Astrocyte of the spinal cord (primary cell): ENCODE measurements at regions not wholly inside any gene's neighbourhood (a gene's known extent, or its start where the extent isn't known, plus 50 kb on each side); places are given as distances from the start of the nearest gene placed in this dataset.
A peak's percentile ranks its signal among the peaks of the same experiment; 100 is the strongest.
"Not testable (repeated sequence)": the region's sequence is repeated elsewhere in the genome, so short reads cannot be mapped to it uniquely, and the experiment has no call there.

Source experiments
- DNase-seq: peaks from one replicate; pipeline ENCODE4 v3.0.0; 2011; ENCODE audit warnings: low read depth, low spot score
- H3K4me3 ChIP-seq: 2 replicates; pipeline ENCODE4 v1.5.1; 2011; ENCODE audit warnings: low read depth, mild to moderate bottlenecking, low read length, moderate library complexity
- CTCF ChIP-seq: IDR thresholded peaks from 2 replicates; pipeline ENCODE4 v1.5.1; 2012; ENCODE audit warnings: low read depth, mild to moderate bottlenecking, low read length, inconsistent platforms
- in situ Hi-C: cut with HindIII; loops from 2 replicates; pipeline ENCODE4 v1.10.0; 2017; ENCODE audit warnings: low sequenced_read_pairs

DNA sequence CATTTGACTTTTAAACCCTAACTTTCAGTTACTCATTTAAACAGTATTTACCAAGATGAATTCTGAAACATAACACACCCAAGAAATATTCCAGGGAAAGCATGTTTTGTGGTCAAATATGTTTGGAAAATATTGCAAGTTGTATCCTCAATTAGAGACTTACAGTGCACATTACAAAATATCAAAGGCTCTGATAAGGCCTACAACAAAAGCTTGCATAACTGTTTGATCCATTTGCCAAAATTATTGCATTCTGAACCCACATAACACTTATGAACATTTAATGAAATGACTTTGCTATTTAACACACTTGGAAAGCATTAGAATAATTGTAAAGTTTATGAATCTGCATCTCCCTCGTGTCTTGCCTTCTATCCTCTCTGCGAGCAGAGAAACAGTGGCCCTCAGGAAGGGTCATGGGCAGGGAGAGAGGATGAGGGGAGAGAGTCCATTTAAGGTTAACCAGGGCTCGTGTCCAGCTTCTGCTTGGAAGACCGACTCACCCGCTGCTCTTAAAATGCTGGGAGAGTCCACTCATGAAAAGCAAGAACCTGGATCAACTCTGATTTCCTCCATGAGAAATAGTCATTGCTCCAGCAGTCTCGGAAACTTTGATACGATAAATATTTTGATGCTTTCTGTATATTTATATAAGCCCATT lies 408.2 kb upstream of the ZMIZ1 start:
- no peak for TF ChIP-seq CTCF
- H3K4me3 ChIP-seq: no peak overlapping the region
- in situ Hi-C loops: no loop called here
- DNase-seq: no peak

DNA sequence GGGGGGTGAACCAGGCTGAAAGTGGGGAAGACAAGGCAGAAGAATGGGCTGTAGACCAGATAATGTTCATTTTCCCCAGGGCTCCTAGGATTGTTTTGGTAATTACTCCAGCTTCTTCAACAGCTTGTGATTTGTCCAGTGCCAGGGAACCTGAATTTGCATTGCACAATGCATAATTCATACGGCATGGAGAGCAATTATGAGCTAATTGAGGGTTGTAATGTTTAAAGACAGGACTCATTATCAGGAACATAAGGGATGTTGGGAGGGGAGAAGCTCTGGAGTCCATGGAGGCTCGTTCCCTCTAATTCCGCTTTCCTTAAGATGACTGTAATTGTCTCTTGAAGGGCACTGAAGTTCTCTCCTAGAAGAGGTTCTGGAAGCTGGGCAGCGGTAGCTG lies 405.0 kb upstream of the ZMIZ1 start:
- no peak overlapping the region for H3K4me3 ChIP-seq
- no peak for DNase-seq
- TF ChIP-seq CTCF: no peak
- in situ Hi-C loops: no loop called here

- no peak overlapping the region for H3K4me3 ChIP-seq
- in situ Hi-C loops: no loop called here
- no peak for DNase-seq
These were observed 403.7 kb upstream of the ZMIZ1 start for GRCh38 chr10:78664929-78665553.

GRCh38 chr10:78672918-78673317 lies 395.8 kb upstream of the ZMIZ1 start:
- DNase-seq: peak; percentile 56
- H3K4me3 ChIP-seq: no peak overlapping the region
- in situ Hi-C loops: no loop called here
- TF ChIP-seq CTCF: no peak

More at GRCh38 chr10:78664929-78665553, 403.7 kb upstream of the ZMIZ1 start:
- TF ChIP-seq CTCF: peak; percentile 53

- H3K4me3 ChIP-seq, in situ Hi-C loops, DNase-seq: not testable (repeated sequence)
These were observed 387.6 kb upstream of the ZMIZ1 start for GRCh38 chr10:78681141-78681540.

DNA sequence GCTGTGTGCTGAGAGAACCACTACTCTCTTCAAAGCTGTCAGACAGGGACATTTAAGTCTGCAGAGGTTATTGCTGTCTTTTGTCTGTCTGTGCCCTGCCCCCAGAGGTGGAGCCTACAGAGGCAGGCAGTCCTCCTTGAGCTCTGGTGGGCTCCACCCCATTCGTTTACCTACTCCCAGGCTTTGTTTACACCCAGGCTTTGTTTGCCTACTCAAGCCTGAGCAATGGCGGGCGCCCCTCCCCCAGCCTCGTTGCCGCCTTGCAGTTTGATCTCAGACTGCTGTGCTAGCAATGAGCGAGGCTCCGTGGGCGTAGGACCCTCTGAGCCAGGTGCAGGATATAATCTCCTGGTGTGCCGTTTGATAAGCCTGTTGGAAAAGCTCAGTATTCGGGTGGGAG lies 386.8 kb upstream of the ZMIZ1 start:
- H3K4me3 ChIP-seq, DNase-seq, in situ Hi-C loops: not testable (repeated sequence)

DNA sequence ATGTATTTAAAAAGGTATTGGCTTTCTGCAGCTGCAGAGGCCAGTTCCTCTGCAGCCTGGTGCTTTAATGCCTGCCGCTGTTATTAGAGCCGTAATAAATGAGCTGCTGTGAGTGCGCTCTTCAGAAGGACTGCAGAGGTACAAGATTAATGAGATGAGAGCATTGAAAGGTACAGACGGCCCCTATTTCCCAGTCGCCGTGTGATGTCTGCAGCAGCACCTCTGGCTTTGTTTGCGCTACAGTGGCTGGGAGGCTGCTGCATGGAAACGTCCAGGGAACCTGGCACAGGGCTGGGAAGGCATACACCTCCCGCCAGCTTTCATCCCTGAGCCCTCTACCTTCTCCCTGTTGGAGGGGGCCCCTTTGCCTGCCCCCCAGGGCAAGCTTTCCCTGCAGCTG lies 383.8 kb upstream of the ZMIZ1 start:
- no peak for TF ChIP-seq CTCF
- in situ Hi-C loops: no loop called here
- no peak for DNase-seq
- H3K4me3 ChIP-seq: no peak overlapping the region
